GM18858 (cell line): ENCODE measurements at regions not wholly inside any gene's neighbourhood (a gene's known extent, or its start where the extent isn't known, plus 50 kb on each side); places are given as distances from the start of the nearest gene placed in this dataset.

Experiments used
- ATAC-seq: cut with Tn5 transposase; IDR thresholded peaks from one replicate; pipeline ENCODE4 v1.9.1; 2021; ENCODE audit not compliant: unreplicated experiment

DNA sequence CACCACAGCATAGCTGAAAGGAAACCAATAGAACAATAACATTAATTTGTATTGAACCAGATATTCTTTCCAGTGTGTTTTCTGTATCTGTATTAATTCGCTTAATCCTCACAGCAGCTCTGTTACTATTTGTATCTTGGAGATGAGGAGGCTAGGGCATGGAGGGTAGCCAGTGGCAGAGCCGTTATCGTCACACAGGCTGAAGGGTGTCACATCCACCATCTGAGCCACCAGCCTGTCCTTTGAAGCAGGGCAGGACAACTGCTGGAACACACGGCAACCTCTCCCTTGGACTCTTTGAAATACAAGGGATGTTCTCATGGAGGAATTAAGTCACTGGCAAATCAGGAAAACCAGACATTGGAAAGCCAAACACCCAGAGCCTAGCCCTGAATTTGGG lies 628.0 kb upstream of the CDH4 start:
- no peak for ATAC-seq

DNA sequence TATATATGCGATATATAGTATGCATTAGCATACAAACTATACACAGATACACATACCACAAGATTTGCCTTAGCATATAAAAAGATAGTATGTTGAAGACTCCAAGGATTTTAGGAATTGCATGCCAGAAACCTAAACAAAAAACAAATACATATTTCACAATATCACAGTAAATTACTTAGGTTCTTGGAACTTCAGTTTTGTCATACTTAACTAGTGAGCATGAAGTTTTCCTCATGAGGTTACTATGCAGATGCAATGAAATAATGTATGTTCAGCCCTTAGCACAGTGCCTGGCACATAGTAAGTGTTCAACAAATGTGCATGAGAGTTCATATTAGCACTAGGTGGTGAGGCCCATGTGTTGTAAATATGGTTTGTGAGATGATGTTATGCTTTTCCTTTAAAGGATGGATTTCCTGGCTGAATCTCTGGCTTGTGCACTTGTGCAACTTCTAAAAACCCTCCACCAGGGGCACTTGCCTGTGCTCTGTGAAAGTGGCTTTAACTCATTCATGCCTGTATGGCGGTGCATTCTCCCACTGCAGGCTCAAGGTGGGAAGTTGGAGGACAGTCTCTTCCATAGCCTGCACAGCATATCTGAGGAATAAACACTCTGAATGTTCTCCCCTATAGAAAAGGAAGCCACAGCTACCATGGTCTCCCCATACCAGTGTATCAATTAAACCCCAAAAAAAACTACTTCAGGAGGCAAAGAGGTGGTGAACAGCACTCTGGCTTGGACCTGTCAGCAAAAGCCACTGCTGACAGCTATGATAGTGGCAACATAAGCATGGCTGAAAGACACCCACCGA lies 624.1 kb upstream of the CDH4 start:
- ATAC-seq = no peak

- no peak for ATAC-seq
Measured at GRCh38 chr20:60628749-60629148, 623.3 kb upstream of the CDH4 start.

DNA sequence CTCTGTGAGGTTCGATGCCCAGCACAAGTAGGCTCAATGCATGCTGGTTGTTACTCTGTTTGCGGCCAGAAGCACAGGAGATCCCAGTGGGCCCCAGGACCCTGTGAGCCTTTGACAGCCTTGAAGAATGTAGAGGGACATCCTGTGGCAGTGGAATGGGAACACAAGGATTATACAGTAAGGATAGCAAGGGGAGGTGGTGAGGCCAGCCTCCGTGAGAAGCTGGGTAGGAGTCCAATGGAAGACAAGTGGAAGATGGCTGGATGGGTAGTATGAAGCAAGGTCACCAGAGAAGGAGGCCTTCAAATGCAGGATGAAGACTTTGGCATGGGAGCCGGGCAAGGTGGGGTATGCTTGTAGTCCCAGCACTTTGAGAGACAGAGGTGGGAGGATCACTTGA lies 622.9 kb upstream of the CDH4 start:
- no peak for ATAC-seq

DNA sequence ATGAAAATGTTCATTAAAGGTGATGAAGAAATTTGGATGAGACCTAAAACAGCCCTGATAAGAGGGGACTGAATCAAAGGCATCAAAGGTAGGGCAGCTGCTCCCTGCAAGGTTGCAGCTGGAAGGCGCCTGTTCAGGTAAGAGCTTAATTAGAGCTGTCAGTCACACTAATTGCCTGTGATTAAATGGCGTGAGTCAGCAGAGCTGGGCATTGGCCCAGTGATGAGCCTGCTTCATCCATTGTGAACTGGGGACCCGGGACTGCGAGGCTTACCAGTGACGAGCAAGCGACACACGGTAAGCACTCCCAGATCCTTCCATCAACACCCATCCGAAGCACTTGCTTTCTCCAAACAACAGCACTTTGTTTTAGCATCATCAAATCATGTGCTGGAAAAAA lies 621.5 kb upstream of the CDH4 start:
- no peak for ATAC-seq

DNA sequence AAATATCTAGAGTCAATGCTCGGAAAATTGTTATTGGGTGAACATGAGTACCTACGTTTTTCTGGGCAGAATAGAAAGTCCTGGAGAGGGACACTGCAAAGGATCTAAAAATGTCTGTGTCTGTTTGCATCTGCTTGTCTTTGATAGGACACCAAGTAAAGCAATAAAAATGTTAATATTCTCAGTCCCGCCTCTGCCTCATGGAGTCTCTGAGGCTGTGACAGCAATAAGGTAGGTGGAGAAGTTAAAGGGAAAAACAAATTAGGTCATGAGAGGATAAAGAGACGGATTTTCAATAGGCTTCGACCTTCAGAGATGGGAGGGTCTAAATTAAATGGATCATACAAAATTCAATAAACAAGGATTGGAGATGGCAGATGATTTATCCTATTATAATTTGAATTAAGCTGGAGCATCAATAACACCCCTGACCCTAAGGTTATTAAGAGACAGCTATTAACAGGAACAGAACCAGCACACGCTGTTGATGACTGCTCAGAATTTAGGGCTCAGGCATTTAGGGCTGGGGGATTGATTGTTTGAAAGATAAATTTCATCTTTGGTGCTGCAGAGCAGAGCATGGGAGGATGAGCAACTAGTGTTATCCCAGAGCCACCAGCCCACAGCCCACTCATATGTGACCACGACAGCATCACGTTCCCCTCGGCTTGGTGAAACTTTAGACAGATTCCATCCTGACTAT lies 620.3 kb upstream of the CDH4 start:
- no peak for ATAC-seq

DNA sequence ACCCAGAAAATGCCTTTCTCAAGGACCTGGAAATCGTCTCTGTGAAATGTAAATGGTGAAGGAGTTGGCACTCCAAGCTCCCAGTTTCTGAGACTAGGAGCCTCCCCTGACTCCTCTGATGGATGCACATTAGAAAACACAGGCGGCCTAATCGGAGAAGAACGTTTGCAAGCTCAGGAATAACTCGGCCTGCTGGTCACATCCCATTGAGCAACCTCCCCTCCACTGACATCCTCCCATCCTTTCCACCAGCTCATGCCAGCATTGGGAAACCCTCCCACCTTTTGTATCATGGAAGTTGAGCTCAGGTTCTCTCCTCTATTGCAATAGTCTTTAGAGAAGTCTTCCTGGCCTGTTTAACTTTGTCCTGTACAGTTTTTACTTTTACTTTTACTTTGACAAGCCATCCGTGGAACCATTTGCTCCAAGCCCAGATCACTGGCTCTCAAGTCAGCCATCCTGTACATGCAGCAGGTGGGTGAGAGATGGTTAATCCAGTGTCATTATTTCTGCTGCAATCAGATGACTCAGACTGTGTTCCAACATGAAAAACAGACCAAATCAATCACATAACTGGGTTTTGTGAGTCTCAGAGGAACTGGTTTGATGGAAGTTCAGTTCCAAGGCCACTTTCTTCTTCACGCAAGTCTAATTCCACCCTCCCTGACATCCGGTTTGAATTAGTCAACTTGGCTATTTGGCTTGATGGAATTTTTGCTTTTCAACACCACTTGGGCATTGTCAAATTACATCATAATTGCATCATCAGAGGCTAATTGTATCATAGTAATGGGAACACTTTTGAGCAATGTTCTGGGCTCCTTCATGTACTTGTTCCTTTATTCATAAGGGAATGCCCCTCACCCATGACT lies 619.4 kb upstream of the CDH4 start:
- no peak for ATAC-seq

GRCh38 chr20:60634491-60635172 lies 617.4 kb upstream of the CDH4 start:
- no peak for ATAC-seq

DNA sequence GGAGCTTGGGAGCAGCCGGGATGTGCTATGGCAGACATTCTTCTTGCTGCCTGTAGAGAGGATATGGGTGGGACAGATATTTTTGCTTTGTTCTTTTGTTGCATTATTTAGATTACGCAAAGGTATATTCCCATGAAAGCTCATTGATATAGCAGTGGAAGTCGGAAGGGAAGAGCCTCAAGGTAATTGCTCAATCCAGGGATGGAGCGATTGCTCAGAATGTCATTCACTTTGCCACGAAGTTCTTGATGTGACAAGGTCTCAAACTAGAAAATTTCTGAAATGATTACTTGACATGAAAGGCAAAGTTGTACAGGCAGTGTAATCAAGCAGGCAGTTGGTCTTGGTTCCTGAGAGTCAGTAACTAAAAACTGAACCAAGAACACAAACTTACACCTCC lies 615.6 kb upstream of the CDH4 start:
- ATAC-seq = no peak

GRCh38 chr20:60637801-60638200 lies 614.3 kb upstream of the CDH4 start:
- no peak for ATAC-seq

DNA sequence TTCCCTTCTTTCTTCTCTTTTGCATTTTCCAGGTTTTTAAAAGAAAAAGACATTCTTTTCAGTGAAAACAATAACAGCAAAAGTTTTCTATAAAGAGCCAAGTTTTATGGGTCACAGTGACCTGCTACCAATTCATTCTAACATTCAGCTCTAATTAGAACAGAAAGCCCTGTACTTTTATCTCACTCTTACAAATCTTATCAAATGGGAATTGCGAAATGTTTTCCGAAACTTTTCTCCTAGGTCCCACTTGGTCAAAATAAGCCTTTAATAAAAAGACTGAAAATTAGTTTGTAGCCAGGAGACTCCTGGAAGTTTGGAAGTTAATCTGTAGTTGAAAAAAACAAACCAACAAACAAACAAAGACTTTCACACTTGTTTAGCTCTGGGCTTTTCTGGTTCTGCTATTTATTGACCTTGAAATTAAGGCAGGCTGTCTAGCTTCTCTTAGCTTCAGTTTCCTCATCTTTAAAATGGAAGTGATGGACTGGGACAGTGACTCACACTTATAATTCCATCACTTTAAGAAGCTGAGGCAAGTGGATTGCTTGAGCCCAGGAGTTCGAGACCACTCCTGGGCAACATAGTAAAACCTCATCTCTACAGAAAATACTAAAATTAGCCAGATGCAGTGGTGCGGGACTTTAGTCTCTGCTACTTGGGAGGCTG lies 613.5 kb upstream of the CDH4 start:
- ATAC-seq = no peak

GRCh38 chr20:60641879-60642447 lies 610.1 kb upstream of the CDH4 start:
- no peak for ATAC-seq

DNA sequence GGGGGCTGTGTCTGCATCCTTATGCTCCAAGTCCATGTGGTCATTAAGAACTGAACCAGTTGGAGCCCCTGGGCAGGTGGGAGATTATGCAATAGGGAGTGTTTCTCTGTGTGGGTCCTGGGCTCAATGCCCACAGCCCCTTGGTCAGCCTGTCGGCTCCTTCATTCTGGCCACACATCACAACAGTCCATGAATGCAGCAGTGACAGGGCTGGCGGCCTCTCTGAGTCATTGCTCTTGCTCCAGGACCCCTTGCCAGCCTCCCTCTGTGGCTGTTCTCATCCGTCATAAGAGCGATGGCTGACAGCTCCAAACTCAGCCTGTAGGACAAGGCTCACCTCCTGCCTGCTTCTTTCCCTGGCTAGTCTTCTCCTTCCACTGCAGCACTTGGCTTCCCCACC lies 609.5 kb upstream of the CDH4 start:
- no peak for ATAC-seq

DNA sequence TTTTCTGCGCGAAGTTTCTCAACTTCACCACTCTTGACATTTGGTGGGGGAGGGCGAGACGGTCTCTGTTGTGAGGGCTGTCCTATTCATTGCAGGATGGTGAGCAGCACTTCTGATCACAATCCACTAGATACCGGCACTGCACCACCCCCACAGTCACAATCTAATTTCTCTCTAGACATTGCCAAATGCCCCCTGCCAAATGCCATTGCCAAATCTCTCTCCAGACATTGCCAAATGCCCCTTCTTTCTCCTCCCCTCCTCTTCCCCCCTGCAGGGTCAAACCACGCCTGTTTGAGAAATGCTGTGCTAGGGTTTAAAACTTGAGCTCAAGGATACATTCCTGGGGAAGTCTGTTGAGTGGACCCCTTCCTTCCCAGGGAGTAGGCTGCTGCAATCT lies 603.5 kb upstream of the CDH4 start:
- no peak for ATAC-seq

- ATAC-seq = no peak
Measured at GRCh38 chr20:60649541-60649940, 602.5 kb upstream of the CDH4 start.

- ATAC-seq = no peak
Measured at GRCh38 chr20:60650087-60650486, 602.0 kb upstream of the CDH4 start.

DNA sequence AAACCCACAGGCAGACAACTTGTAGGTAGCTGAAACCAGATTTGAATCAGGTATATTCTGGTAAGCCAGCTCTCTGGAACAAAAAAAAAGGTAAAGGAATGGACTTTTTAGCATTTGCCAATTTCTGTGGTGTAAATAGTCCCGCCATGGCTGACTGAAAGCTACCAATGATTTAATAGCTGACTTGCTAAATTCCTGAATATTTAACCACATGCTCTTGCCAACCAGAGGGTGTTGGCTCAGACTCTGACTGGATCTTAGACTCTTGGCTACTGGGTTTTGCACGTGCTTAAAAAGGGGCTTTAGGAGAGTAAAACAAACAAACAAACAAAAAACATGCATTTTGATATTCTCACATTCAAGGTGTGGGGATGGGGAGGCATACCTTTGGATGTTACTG lies 600.0 kb upstream of the CDH4 start:
- no peak for ATAC-seq

DNA sequence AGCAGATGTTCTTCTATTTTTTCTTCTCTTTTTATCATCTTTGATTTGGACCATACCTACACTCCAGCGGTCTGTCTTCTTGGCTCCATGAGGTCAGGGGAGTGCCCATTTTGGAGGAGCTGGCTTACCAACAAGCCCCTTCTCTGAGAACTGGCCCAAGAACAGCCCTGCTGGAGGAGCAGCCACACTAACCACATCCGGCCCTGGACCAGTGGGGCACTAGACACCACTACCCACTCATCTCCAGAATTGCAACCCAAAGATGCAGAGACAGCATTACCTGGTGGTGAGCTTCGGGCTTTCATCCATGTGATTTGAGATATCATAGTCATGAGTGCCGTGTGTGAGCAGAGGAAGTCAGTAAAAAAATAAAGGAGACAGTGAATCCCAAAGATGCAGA lies 599.4 kb upstream of the CDH4 start:
- ATAC-seq = no peak

- no peak for ATAC-seq
Measured at GRCh38 chr20:60653111-60653845, 598.8 kb upstream of the CDH4 start.

- ATAC-seq = no peak
Measured at GRCh38 chr20:60658681-60659080, 593.4 kb upstream of the CDH4 start.
